Stimulated activated CD4-positive, alpha-beta T cell treated with anti-CD3 and anti-CD28 coated beads, Interleukin-15, amount 100 ng/mL, for 48 hours (primary cell): ENCODE measurements at regions not wholly inside any gene's neighbourhood (a gene's known extent, or its start where the extent isn't known, plus 50 kb on each side); places are given as distances from the start of the nearest gene placed in this dataset.
"Not testable (repeated sequence)": the region's sequence is repeated elsewhere in the genome, so short reads cannot be mapped to it uniquely, and the experiment has no call there.

Source experiments
- DNase-seq, 2 donors: peaks; one replicate each; pipeline ENCODE4 v3.0.0-alpha.2; 2020; ENCODE audit warnings: low read depth in 2 of 2

DNA sequence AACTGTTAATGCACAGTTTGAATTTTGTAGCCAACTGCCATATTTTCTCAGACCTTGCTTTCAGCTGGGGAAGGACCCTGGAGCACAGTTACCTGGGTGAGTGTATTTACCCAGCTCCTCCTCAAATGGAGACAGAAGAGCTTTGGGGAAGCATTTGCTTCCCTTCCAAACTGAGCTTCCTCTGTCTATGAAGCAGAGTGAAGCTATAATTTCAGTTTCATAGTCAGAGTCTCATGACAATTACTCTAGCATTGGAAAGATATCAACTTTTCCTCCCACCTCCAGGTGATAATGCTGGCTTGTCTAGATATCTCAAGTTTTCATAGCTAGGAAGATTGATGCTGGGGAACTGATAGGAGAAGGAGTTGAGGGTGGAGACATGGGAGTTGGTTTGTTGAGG is 406.4 kb upstream of the CLINT1 start:
- no peak for DNase-seq

DNA sequence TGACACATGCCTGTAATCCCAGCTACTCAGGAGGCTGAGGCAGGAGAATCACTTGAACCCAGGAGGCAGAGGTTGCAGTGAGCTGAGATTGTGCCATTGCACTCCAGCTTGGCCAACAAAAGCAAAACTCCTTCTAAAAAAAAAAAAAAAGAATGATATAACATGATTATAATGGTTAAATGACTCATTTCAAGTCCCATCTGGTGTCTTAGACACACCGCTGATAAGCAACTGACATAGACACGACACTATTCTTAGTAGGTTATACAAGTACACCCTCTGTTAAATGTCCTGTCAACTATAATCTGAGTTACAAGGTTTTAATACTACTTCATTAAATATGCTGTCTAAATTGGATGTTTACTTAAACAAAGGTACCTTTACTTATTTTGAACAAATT is 405.3 kb upstream of the CLINT1 start:
- DNase-seq, result no peak

DNA sequence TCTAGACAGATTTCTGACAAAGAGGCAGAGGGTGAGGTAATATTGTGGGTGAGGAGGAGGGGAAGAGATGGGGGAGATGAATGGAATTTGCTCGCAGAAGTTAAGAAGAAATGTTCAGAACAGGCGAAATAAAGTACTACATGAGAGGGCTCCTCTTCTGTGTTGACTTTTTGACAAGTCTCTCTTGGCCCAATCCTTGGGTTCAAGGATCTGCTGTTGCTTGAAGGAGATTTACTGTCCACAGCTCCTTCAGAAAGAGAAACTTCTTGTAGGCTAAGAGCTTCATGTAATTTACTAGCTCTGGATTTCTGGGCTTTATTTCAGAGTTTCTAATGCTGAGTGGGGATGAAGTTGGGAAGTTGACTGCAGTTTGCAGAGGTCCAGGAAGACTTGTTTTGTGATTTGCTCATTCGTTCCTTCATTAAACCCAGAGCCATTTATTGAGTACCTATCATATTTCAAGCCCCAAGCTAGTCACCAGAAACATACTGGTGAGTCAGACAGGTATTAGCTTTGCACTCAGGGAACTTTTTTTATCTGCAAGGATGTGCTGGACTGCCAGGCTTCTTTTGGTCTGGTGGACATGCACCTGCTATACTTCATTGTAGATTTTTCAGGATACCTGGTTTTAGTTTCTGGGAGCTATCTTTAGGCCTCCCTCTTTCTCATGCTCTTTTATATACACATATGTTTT is 402.9 kb upstream of the CLINT1 start:
- no peak for DNase-seq

DNA sequence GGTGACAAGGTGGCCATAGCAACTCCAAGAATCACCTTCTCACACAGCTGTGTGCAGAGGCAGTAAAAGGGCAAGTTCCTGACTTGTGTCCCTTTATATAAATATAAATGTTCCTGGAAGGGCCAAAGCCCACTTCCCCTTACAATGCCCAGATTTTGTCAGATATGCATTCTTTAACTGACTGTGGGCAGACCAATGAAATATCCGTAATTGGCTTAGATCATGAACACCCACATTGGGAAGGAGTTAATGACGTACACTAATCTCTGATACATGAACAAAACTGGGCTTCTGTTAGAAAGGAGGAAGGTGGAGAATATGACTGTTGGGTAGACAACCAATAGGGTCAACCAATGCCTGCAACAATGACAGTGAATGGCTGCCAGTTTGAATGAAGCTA is 397.2 kb upstream of the CLINT1 start:
- DNase-seq, result no peak

DNA sequence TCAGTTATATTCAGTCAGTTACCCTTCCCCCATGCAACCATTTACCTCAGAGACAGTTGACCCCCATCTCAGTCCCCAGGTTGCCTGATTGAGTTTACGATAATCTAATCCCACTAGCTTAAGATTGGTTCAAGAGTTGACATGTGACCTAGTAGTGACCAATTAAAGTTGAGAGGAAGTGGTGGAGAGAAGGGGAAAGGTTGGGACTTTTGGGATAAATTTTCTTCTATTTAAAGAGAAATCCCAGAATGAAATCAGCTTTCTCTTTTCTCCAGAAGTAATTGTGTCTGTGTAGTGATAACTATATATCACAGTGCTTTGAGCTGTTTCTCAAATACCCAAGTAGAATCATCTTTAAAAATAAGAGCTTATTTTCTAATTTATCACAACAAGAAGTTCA is 396.7 kb upstream of the CLINT1 start:
- DNase-seq, result no peak

DNA sequence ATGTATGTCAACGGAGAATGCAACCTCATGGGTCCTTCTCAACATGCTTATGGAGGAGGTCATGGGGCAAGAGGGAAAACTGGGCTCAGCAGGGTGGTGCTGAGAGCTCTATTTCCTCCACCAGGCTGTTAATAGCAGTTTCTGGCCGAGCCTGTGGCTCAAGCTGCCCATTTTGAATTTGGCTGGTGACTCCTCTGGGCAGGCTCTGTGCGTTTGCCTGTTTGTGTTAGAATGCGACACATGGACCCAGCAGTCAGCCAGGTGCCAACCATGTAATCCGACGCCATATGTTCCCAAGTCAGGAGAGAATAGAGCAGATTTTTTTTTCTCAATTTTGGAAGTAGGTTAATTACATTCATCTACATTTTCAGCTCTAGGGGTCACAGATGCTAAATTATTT is 387.7 kb upstream of the CLINT1 start:
- no peak for DNase-seq

DNA sequence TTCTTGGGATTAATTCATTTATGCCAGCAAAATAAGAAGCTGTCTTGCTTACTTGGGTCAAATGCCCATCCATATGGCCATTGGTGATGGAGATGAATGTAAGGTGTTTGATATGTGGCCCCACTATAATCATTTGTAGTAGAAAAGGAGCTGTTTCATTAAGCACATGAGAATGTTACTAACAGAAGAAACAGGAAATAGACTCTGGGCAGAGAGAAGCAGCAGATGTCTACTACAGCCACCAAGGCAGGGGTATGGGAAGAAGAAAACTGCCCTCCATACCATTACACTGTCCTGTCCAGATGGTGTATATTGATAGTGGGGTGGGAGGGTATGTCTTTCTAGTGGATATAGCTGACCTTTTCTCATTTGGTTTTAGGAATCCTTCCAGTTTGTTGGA is 386.6 kb upstream of the CLINT1 start:
- DNase-seq, result no peak

DNA sequence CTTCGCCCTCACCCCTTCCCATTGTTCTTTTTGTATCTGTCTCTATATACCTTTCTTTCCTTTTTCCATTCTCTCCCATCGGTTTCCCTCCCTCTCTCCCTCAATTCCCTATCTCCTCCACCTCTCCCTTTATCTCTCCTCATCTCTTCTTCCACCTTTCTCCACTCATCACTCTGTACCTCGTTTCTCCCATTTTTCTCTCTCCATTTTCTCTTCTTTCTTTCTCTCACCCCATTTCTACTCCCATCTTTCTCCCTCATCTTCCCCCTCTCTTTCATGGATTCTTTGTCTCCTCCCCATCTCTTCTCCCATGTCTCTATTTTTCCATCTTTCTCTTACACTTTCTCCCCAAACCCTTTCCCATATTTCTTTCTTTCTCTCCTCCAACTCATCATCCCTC is 385.9 kb upstream of the CLINT1 start:
- DNase-seq, result no peak

DNA sequence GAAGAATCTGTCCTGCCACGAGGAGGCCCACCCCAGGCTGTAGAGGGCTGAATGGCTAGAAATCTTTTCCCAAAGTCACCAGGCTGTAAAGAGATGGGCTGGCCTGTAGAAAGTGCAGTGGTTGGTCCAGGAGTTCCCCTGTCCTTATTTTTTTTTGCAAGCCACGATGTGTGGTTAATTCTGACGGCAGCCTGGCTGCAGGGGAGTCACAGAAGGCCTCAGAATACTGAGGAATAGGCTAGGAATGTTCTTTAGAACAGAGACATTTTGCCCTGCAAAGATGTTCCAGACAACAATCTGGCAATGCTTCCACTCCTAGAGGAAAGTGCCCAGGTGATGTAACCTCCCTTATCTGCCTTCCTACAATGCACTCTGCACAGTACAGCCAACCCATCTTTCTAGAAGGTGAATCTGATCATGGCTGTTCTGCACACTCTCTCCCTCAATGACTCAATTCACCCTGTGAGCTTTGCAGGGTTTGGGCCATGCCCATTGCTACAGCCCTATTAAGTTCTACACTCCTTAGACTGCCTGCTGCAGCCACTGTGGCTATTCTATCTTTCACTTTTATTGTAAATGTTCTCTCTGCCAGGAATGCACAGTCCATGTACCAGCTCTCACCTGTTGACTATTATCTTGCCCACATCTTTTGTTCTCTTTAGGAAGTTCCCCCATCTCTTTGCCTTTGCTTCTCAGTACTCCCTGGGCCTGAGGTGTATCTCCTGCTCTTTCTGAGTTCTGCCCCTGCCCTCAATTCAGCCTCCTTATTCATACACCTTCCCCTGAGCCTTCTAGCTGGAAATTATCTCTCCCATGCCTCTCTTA is 377.8 kb upstream of the CLINT1 start:
- DNase-seq, result no peak

DNA sequence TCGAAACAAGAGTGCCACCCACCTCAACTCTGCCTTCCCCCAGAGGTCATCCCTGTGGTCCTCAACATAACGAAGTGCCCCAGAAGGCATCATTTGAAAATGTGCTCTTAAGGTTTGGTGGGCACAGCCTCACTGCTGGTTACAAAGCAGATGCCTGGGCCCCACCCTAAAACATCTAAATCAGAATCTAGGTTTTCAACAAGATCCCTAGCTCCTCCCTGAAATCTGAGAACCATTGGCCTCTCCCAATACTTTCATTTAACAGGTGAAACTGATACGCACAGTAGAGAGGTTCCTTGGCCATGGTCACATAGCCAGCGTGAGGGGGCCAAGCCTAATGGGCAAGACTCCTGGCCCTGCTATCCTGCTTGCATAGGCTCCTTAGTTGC is 376.2 kb upstream of the CLINT1 start:
- DNase-seq, result no peak

DNA sequence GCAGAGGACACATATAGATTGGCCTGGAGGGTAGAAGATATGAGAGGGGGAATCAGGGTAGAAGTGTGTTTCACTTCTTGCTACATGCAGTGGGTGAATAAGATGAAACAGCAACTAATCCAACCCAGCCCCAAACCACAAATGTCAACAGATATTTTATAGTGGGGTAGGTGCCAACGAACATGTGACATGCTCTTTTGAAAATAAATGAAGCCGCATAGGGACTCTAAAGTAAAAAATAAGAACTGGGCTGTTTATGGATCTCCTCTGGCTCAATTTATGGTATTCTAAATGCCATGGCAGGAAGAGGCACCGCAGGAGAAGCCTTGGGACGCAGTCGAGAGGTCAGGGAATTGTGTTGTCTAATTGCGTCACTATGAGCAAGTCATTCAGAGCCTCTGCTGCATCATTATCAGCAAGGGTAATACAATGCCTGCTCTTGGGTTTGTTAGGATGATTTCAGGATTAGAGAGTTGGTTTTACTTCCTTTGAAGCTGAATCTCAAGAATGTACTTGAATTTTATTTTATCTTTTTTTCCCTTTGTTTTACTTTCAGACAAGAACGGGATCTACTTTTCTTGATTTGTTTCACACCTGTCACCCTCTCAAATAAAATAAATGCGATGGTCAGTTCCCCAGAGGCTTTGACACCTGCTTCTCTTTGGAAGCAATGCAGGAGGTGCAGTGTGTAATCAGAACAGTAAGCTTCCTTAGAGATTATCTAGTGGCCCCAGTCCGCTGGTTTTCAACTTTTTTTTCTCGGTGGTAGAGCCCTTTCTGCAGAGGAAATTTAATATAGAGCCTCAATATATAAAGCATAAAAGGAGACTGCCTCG is 375.6 kb upstream of the CLINT1 start:
- DNase-seq, result no peak

DNA sequence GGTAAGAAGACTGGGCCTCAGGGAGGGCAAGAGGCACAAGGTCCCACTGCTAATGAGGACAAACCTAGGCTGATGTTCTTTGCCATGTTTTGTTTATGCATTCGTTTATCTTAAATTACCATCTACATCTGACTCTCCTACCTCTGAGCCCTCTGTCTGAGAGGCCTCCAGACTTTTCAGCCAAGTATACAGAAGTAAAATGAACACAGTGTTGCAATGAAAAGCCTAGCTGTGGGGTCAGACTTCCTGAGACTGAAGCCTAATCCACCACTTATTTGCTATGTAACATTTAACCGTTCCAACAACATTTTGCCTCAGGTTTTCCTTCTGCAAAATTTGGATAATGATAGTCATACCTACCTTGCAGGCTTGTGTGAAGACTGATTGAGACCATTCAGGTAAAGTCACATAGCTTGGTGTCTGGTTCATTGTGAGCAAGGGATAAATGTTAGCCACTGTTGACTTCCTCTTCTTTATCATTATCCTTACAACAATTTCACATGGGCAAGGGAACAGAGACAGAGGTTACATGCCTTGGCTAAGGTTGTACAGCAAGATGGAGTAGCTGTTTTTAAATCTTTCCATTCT is 374.9 kb upstream of the CLINT1 start:
- no peak for DNase-seq

DNA sequence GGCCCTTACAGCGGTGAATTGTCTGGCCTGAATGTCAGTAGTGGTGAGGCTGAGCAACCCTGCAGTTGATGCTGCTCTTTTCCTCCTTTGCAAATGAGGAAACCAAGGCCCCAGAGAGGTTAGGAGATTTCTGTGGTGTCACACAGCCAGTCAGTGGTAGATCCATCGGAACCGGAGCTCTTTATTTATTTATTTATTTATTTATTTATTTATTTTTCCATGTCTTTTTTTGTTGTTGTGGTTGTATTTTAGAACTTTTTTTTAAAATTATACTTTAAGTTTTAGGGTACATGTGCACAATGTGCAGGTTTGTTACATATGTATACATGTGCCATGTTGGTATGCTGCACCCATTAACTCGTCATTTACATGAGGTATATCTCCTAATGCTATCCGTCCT is 368.4 kb upstream of the CLINT1 start:
- not testable (repeated sequence) for DNase-seq

DNA sequence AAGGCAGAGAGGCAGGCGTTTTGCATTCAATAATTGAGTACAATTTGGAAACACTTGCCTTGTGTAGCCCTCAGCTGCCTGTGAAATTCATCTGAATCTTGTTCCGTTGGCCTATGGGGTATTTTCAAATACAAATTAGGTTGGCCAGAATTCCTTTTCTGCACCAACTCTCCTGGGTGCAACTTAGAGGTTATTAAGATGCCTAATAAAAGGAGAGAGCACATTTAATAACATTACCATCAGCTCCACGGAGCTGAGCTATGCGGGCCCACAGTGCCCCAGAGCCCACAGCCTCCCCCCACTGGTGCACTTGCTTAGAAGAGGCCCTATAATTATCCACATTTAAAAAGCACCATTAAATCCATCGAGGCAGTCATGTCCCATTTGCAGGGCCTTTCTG is 367.6 kb upstream of the CLINT1 start:
- no peak for DNase-seq

DNA sequence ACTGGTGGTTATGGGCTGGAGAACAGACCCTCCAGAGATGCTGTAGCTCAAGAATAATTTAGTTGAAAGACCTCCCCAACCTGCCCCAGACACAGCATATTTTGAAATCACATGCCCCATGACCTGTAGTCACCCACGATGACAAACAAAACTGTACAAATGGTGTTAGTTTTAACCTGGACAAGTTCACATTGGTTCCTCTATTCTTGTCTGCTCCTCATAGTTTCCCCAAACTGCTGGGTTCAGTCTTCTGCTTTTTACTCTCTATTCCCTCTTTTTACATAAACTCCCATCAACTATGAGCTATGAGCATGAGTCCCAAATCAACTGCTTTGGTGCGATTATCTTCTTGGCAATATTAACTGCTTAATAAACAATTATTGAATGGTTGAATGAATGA is 365.3 kb upstream of the CLINT1 start:
- no peak for DNase-seq

DNA sequence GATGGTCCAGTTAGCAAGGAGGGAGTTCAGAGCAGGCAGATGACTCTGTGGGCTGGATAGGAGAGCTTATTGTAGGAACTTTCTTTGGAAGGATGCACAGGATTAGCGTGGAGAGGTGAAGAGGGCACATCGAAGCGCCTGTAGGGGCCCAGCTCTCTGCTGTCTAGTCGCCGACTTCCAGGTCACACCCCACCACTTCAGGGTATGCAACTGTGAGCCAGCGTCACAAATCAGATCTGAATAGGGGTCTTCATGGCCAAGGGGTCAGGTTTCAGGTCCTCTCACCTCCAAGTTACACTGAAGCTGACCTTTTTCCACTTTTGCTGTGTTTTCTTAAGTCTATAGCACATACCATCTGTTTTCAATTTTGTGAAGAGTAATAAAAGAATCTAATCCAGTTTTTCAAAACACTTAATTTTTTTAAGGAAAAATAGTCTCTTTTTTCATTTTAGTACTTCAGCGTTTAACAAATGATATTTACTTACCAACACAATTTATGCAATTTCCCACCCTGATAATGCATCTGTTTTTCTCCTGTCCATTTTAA is 364.2 kb upstream of the CLINT1 start:
- DNase-seq, result no peak

DNA sequence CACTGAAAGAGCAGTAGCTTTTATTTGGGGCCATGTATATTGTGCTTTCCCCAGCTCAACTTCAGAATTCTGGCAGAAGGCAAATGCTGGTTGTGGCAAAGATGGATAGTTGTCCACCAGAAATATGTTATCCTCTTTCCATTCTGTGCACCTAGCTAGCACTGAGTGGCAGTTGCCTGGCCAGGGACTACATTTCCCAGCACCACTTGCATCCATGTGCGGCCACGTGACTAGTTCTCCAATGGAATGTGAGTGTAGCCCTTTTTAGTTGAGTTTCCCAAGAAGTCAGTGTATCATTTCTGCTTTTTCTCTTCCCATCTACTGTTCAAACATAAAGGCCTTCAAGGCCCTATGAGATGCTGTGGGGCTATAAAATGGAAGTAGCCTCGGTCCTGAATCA is 354.0 kb upstream of the CLINT1 start:
- no peak for DNase-seq

DNA sequence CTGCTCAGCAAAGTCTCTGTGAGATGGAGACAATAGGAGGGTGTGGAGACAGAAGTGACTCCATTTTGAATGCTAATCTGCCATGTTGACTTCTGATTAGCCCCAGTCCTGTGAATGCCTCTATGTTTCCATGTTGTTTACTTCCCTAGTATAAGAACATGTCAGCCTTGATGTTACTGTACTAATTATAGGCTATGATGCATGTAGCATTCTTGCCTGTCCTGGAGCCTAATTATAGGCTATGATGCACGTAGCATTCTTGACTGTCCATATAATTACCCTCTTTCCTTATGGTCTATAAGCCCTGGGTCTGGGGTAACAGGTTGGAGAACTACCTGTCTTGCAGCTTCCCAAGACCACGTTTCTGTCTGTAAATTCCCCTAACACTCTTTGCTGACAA is 353.3 kb upstream of the CLINT1 start:
- no peak for DNase-seq

DNA sequence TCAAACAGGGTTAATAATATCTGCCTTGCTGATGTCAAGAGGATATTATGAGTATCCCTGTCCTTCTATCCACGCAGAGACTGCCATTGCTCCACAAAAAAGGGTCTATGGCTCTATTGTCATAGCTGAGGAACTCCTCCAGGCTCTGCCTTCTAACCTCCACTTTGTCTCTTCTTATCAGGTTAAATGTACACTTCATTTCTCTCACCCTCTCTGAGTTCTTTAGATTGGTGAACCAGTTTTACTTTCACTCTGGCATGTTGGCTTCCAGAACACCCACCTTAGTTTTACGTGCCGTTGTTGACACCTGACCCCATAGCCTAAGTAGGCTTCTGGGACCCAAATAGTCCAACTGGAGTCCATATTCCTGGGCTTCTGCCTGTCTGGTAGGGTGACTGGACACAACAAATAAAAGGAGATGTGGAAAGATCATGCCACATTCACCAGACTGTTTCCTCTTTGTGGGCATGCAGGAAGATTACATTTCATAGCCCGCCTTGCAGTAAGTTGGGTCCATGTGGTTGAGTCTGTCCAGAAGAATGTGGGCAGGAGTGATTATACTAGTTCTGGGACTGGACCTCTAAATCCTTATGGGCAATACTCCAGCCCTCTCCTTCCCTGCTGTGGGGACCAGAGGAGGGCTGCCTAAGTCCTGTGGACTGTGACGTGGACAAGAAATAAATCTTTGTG is 350.4 kb upstream of the CLINT1 start:
- no peak for DNase-seq

DNA sequence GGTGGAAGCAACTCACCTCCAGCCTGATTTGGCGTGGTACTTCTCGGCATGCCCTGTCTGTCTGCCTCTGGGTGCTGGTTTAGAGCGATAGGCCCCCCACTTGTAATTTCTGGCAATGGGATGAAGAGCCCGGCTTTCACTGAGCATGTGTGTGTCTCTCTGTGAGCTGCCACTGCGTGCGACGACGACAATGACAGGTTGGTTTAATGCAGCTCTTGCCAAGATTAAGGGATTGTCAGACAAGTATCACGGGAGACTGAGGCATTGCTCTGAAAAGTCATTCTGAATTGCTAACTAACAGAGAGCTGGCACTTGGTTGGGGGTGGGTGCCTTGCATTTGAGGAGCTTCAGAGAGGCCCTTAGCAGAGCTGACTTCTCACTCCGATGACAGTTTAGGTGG is 348.8 kb upstream of the CLINT1 start:
- DNase-seq, result no peak

DNA sequence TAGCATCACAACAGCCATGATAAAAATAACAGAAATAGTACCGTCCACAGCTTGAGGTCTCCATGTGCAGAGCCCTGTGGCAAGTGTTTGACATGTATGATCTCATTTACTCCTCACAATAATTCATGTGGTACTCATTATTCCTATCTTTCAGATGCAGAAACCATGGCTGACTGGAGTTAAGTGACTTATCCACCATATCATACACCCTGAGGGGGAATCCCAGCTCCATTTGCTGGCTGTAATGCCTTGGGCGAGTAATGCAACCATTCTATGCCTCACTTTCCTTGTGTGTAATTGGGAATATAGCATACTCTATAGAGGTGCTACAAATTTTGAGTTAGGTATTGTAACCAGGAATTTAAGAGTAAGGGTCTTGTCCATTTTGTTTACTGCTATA is 347.0 kb upstream of the CLINT1 start:
- no peak for DNase-seq
